OCI-M1 (cell line): ENCODE measurements at regions not wholly inside any gene's neighbourhood (a gene's known extent, or its start where the extent isn't known, plus 50 kb on each side); places are given as distances from the start of the nearest gene placed in this dataset.
"Not testable (repeated sequence)": the region's sequence is repeated elsewhere in the genome, so short reads cannot be mapped to it uniquely, and the experiment has no call there.

Experiments used
- DNase-seq: peaks from one replicate; lab custom pipeline; 2025; lab: John Stamatoyannopoulos, UW

DNA sequence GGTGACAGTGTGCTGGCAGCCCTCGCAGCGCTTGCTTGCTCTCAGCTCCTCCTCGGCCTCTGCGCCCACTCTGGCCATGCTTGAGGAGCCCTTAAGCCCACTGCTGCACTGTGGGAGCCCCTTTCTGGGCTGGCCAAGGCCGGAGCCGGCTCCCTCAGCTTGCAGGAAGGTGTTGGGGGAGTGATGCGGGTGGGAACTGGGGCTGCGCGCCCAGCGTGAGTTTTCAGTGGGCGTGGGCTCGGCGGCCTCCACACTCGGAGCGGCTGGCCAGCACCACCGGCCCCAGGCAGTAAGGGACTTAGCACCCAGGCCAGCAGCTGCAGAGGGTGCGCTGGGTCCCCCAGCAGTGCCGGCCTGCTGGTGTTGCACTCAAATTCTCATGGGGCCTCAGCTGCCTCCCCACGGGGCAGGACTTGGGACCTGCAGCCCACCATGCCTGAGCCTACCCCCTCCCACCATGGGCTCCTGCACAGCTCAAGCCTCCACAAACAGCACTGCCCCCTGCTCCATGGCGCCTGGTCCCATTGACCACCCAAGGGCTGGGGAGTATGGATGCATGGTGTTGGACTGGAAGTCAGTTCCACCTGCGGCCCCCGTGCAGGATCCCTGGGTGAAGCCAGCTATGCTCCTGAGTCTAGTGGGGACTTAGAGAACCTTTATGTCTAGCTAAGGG, 223.1 kb upstream of the PTPRD start:
- DNase-seq: no peak

DNA sequence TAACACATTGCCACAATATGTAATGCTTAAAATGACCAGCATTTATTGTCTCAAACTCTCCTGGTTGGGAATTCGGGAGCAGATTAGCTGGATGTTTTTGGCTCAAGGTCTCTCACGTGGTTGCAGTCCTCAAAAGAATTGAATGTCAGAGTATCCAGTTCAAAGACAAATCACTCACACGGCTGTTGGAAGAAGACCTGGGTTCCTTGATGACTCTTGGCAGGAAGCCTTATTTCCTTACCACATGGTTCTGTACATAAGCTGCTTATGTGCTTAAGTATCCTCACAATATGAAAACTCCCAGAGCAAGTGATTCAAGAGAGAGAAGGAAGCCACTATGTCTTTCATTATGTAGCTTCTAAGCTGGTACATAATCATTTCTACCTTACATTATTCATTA, 230.3 kb upstream of the PTPRD start:
- DNase-seq: no peak

DNA sequence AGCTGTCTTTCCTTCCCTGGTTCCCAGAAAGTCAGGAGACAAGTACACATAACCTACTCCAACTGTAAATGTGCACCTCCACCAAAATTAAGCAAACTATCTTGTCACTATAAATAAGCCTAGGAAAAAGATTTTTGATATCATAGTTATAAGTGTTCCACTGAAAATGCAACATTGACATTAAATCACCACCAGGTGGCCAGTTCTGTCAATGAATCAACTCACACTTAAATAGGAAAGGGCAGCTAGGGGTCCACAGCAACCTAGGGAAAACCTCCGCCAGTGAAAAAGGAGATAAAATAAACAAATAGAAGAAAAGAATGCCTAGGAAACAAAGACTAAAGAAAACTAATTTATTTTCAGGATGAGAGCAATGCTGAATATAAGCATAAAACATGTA, 243.0 kb upstream of the PTPRD start:
- DNase-seq: peak; percentile 98

DNA sequence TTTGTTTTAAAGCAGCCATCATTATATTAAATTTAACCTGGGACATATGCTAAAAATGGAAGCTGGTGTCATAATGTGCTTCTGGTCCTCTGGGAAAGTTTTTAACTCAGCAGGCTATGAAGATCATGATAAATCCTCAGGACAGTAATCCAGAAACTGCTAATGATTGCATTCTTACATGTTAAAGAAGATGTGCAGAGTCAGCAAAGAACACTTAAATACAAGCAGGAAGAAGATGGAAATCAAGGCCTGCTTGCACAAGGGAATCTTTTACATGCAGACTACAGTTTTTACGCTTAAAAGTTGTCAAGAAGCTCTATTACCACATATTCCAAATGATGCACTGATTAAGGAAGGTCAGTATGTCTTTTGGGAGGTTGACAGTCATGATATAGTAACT, 246.0 kb upstream of the PTPRD start:
- DNase-seq: no peak

DNA sequence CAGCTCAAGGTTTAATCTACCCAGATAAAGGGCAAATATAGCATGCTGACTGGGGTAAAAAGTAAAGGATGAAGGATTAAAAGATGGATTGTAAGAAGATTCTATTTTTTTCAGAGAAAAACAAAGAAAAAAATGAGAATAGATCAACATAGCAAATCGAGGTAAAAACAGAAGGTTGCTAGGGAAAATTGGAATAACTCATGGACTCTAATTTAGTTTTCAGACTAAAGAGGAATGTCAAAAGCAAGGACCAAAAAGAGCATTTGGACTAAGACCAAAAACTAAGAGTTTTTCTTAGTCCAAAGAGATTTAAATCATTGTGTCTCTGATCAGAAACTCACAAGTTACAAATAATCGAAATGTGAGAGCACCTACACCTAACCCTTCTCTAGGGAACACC, 250.7 kb upstream of the PTPRD start:
- no peak for DNase-seq

DNA sequence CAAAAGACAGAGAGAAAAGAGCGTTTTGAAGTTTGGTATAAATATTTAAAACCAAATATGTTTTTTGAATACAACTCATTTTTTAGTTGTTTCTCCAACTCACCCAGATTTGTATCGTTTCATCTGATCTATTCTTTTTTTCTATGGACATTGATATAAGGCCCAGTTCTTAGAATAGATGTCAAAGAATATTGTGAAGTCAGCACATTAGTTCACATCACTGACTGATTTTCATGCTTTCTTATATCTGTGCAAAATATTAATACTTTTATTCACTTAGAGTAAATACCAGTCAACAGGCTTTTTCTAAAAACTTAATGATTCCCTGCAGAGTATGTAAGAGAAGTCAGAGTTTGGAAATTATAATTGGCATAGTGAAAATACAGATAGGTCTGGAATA, 254.4 kb upstream of the PTPRD start:
- DNase-seq: no peak

DNA sequence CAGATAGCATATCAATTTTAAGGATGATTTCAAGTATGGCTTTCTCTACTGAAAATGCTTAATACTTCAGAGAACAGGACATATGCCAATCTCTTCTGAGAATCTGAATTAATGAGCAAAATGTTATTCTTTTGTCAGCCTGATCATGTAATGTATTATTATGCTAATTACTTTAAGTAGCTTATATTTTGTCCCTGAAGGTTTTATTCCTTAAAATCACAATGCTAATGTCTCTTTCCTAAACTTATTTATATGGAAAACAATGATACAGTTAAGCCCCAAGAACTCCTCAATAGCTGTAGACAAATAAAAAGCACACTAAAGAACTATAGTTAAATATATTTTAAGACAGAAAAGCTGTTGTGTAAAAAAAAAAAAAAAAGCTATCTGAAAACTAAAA, 256.9 kb upstream of the PTPRD start:
- DNase-seq: no peak

DNA sequence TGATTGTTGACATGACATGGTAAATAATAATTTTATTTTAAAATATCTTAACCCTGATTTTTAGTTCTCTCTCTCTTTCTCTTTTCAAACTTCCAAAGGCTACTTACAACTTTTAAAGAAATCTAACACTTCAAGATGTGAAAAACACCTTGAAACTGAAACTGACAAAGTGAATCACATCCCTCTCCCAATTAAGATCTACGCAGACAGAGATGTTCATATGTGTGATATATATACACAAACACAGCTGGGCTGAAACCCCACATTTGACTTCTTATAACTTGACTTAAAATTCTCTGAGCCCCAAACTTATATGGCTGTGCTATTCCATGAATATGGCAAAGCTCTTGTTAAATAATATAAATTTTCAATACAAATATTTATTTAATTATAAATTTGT, 261.2 kb upstream of the PTPRD start:
- no peak for DNase-seq

DNA sequence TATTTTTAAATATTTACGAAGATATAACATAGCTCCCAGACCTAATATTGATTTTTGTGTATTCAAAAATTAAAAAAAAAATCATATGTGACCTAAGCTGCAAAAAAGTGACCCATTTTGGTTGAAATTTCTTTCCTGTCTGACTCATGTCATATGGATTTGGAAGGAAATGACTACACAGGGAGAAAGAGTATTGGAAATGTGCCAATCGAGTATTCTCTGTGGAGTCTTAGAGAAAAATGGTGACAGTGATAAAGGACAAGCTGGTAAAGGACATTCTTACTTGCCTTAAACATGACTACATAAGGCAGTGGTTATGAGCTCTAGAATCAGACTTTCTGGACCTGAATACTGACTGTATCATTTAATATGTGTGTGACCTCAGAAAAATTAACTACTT, 262.9 kb upstream of the PTPRD start:
- DNase-seq: peak; percentile 91

DNA sequence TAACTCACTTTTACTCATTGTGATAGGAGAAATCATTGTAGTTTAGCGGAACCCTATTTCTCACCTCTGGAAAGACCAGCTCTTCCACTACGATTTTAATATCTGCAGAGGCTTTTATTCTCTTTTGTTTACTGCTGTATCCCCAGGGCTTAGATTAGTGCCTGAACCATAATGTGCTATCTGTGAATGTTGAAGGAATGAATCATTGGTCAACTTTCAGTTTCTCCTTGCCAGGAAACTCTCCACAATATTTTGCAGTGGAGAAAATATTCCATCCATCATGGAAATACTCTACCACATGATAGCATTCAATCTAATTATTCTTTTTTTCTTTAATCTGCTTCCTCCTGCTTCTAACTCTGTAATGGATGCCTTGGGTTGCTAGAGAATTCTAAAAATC, 263.5 kb upstream of the PTPRD start:
- DNase-seq: peak; percentile 86

DNA sequence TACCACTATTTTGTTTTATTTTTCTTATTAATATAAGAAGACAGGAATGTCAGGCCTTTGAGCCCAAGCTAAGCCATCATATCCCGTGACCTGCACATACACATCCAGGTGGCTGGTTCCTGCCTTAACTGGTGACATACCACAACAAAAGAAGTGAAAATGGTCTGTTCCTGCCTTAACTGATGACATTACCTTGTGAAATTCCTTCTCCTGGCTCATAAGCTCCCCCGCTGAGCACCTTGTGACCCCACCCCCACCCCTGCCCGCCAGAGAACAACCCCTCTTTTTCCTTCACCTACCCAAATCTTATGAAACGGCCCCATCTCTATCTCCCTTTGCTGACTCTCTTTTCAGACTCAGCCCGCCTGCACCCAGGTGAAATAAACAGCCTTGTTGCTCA, 277.5 kb upstream of the PTPRD start:
- not testable (repeated sequence) for DNase-seq

DNA sequence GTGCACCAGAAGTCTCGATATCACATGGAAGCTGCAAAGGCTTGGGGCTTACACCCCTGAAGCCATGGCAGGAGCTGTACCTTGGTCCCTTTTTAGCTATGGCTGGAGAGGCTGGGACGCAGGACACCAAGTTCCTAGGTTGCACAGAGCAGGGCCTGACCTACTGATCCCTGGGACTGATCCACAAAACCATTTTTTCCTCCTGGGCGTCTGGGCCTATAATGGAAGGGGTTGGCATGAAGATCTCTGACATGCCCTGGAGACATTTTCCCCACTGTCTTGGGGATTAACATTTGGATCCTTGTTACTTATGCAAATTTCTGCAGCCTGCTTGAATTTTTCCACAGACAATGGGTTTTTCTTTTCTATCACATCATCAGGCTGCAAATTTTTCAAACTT, 286.7 kb upstream of the PTPRD start:
- no peak for DNase-seq

DNA sequence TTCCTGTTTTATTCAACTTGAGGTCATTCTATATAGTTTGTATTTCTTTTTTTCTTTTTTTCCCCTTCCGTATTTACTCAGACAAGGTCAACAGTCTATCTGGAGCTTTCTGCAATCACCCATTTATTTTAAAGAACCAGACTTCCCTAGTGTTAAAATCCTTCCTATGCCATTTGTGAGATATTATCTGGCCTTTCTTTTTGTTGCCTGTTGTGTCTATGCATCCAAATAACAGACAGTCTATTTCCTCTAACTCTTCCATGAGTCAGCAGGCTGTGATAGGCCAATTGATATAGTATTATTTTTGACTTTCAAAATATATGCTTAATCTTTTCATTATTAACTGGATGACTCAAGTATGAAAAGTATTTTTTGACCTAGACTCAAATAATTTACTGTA, 291.2 kb upstream of the PTPRD start:
- peak; percentile 87 for DNase-seq

DNA sequence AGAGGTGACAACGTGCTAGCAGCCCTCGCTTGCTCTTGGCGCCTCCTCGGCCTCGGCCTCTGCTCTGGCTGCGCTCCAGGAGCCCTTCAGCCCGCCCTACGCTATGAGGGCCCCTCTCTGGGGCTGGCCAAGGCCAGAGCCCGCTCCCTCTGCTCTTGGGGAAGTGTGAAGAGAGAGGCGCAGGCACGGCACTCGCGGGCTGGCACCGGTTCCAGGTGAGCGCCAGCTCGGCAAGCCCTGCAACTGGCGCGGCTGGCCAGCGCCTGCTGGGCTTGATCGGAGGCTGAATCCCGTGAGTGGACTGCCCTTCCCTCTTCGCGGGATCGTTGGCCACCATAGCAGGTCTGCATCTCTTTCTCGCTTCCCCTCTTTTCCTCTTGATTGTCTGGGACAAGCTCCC, 298.0 kb upstream of the PTPRD start:
- DNase-seq: no peak

DNA sequence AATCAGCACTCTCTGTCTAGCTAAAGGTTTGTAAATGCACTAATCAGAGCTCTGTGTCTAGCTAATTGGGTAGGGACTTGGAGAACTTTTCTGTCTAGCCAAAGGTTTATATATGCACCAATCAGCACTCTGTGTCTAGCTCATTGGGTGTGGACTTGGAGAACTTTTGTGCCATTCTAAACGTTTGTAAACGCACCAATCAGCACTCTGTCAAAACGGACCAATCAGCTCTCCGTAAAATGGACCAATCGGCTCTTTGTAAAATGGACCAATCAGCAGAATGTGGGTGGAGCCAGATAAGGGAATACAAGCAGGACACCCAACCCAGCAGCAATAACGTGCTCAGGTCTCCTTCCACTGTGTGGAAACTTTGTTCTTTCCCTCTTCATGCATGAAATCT, 298.6 kb upstream of the PTPRD start:
- no peak for DNase-seq

DNA sequence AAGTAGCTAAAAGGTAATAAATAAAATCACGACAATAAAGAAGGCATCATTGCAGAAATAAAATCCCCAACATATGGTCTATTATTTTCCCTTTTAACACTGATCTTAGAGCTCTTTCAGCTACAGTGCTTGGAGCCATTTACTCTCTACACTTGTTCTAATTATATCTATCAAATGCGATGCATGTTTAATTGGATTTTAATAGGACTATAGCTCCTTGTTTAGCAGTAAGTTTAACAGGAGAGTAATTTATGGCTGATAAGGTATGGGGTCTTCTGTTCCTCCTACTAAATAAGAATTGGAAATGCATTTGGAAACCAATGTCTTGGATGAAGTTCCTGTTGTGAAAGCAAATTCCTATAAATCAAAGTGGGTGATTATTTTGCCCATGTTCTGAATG, 304.2 kb upstream of the PTPRD start:
- DNase-seq: no peak

DNA sequence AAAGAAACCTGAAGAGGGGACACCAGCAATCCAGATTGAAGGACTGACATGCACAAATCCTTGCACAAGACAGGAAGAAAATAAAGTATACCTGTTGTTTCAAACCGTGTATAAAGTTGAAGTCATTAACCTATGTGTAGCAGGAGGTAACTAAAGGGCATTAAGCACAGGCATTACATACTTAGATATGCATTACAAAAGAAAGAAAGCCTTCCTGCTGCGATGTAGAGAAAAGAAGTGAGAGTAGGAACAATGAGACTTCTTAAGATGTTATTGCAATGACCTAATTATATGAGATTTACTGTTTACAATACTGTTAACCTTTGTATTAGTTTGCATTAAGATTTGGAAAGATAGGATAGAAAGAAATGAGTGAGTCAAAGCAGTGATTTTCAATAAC, 308.9 kb upstream of the PTPRD start:
- no peak for DNase-seq

DNA sequence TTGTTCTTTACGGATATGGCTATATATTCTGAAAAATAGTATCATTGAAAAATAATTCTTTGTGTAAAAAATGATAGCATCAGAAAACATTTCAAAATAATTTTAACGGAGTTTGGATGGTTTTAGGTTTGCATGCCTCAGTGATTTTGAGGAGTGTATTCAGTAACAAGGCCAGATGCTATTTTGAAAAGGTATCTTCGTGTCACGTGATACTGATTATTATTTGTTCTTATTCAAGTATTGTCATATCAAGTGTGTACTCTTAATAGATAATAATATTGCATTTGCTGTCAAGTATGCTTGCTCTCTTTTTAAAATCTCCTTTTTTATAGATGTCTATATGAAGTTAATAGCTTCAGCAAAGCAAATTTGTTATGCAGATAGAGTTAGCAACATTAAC, 313.1 kb upstream of the PTPRD start:
- no peak for DNase-seq

DNA sequence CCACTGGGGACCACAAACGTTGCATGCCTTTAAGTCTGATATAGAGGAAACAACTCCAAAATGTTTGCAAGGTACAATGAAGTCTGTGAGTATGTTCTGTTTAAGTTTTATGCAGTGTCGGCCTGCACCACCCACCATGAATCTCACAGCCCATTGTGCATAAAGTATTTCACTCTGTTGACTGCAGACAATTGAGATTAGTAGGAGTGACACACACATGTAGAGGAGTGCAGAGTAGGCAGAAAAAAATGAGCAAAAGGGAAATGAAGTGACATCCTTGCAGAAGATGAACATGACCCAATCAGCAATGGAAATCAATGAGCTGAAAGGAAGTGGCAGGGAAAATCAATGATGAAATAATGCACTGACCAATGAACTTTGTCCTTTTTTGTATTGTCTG, 315.6 kb upstream of the PTPRD start:
- DNase-seq: no peak

DNA sequence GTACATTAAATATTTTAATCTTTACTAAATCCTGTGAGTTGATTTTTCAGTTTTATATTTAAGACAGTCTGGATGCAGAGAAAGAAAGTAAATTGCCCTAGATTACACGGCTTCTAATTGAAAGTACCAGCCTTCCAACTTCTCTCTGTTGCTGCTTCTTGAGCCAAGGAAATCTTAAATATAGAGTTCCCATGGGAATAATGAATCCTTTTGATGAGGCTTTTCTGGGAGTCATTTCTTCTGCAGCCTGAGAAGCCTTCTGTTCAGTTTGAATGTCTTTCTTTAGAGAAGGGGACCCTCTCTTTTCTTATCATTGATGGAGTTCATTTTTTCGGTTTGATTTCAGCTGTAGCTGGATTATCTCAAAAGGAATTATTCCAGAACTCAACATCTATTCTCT, 317.3 kb upstream of the PTPRD start:
- DNase-seq: no peak

DNA sequence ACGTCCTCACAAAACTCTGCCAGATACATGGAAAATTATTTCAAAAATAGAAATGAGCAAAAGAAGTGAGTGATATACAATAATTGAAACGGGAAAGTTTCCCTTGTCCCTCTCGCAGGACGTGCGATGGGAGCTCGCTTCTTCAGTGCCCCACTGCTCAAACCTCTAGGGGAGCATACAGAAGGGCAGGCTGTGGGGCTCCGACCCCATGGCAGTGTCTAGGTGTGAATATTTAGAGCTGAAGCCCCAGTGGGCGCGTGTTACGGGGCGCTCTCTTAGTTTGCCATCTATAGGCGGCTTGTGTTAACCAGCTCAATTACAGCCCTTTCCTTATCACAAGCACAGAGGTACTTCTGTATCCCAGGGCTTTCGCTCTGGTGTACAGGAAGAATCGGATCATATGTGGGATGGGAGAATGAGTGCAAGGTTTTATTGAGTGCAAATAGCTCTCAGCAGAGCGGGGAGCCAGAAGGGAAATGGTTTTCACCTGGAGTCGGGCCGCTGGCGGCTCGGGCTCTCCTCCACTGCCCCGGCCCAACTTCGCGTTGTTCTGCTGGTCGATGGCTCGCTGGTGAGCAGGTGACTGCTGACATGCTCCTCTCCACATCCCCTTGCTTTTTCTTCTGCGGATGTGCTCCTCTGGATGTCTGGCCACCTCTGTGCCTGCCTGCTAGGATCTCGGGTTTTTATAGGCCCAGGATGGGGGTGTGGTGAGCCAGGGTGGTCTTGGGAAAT, 334.0 kb upstream of the PTPRD start:
- no peak for DNase-seq

DNA sequence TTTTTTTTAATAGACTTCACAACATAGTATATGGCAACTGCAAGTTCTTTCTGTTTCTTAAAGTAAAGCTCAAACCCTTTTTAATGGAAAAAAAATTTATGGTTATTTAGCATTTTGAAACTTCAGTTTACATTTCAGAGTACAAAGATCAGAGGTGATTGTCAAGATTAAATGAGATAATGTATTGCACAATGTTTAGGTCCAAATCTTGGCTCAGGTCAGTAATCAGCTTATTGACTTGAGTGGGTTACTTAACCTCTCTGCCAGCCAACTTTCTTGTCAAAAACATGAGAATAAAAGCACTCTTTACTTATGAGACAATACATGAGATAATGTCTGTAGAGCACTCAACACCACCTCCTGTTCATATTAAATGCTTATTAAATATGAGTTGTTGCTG, 345.1 kb upstream of the PTPRD start:
- no peak for DNase-seq

DNA sequence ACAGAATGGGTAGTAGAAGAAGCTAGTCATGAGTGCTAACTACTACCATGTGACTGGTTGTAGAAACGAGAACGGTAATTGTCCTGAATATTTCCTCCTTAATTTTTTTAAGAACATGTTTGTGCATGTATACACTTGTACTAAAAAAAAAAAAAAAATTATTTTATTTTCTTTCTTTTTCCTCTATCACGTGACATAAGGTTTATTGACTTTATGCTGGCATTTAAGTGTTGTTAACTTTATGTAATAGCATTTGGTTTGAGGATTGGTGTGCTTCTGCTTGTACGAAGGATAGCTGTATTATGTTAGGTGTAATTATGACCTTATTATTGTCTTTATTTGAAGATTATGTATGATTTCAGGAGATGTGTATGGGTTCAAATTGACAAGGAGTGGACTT, 349.1 kb upstream of the PTPRD start:
- no peak for DNase-seq

DNA sequence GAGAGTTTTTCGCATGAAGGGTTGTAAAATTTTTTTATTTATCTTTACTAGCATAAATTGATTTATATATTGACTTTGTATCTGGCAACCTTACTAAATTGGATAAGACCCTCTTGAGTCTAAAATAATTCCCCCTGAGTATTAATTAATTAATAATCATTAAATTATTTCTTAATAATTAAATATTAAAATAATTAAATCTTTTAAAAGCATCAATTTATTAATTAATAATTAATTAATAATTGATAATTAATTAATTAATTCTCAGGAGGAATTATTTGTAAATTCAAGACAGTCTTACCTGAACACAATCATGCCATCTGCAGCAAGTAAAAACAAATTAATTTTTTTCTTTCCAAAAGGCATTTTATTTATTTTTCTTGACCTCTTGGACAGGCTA, 370.4 kb upstream of the PTPRD start:
- DNase-seq: no peak
